ENCODE measurements at regions not wholly inside any gene's neighbourhood (a gene's known extent, or its start where the extent isn't known, plus 50 kb on each side); places are given as distances from the start of the nearest gene placed in this dataset.

- no peak overlapping the region for H3K4me3 ChIP-seq (ENCODE audit: low read length)
- intact Hi-C loops (cut with DNase I, micrococcal nuclease) = no loop called here
- H3K27me3 ChIP-seq (ENCODE audit: control insufficient read depth in 1 of 2, insufficient read depth in 2 of 2, low read length in 2 of 2) = no peaks in the 10 kb centered on the region
- H3K9me3 ChIP-seq (ENCODE audit: control insufficient read depth in 1 of 2, insufficient read depth in 1 of 2, low read length in 2 of 2) = no peaks in the 10 kb centered on the region
- Mint-ChIP-seq H3K4me1 (ENCODE audit: low read depth) (no peaks in the 10 kb centered on the region), H3K27me3 (no peaks in the 10 kb centered on the region), H3K9me3 (peaks cover 2% of the 10 kb centered on the region), H3K4me3 (no peak overlapping the region), H3K27ac (no peak overlapping the region), H3K36me3 (ENCODE audit: low read depth) (no peaks in the 10 kb centered on the region)
- DNase-seq (no peak), ATAC-seq (ENCODE audit: poor library complexity) (no peak)
- TF ChIP-seq, protein P1, sequence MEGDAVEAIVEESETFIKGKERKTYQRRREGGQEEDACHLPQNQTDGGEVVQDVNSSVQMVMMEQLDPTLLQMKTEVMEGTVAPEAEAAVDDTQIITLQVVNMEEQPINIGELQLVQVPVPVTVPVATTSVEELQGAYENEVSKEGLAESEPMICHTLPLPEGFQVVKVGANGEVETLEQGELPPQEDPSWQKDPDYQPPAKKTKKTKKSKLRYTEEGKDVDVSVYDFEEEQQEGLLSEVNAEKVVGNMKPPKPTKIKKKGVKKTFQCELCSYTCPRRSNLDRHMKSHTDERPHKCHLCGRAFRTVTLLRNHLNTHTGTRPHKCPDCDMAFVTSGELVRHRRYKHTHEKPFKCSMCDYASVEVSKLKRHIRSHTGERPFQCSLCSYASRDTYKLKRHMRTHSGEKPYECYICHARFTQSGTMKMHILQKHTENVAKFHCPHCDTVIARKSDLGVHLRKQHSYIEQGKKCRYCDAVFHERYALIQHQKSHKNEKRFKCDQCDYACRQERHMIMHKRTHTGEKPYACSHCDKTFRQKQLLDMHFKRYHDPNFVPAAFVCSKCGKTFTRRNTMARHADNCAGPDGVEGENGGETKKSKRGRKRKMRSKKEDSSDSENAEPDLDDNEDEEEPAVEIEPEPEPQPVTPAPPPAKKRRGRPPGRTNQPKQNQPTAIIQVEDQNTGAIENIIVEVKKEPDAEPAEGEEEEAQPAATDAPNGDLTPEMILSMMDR (IDR thresholded peaks at IDR 0.05) = no peak
- ChIA-PET POLR2A (no interaction called here), CTCF (no interaction called here)
- no peaks in the 10 kb centered on the region for H3K4me1 ChIP-seq (ENCODE audit: insufficient read depth, low read length)
- H3K27ac ChIP-seq (ENCODE audit: low read depth in 1 of 2, low read length in 2 of 2) = no peak overlapping the region
- no peaks in the 10 kb centered on the region for H3K36me3 ChIP-seq (ENCODE audit: insufficient read depth, low read length)
Measured at GRCh38 chr2:185202945-185203528, 535.6 kb upstream of the FSIP2 start.

DNA sequence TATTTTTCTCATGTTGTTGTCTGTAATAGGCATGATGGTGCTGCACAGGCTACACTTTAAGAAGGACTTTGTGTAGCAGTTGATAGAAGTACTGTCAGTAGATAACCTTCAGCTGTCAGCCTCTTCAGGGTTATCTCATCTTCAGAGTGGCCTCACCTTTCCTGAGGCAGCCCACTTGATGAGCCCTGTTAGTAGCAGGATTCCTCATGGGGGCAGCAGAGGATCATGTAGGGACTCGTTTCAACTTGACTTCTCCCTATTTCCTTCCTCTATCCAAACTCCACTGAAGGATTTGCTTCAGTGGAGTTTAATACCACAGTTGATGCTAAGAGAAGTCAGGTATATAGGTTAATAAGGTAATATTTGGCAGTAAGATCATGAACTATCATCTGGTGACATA, 530.3 kb upstream of the FSIP2 start:
- no peak overlapping the region for H3K27ac Mint-ChIP-seq
- H3K4me3 Mint-ChIP-seq = no peak overlapping the region
- H3K9me3 Mint-ChIP-seq = peaks cover 6% of the 10 kb centered on the region
- no peak overlapping the region for H3K27ac ChIP-seq (ENCODE audit: low read depth in 1 of 2, low read length in 2 of 2)
- H3K27me3 ChIP-seq (ENCODE audit: control insufficient read depth in 1 of 2, insufficient read depth in 2 of 2, low read length in 2 of 2) = no peaks in the 10 kb centered on the region
- intact Hi-C loops (cut with DNase I, micrococcal nuclease) = no loop called here
- ChIA-PET CTCF (no interaction called here), POLR2A (no interaction called here)
- H3K36me3 ChIP-seq (ENCODE audit: insufficient read depth, low read length) = no peaks in the 10 kb centered on the region
- no peaks in the 10 kb centered on the region for H3K4me1 Mint-ChIP-seq (ENCODE audit: low read depth)
- DNase-seq = no peak
- ATAC-seq (ENCODE audit: poor library complexity) = no peak
- no peaks in the 10 kb centered on the region for H3K36me3 Mint-ChIP-seq (ENCODE audit: low read depth)
- no peaks in the 10 kb centered on the region for H3K4me1 ChIP-seq (ENCODE audit: insufficient read depth, low read length)
- H3K4me3 ChIP-seq (ENCODE audit: low read length) = no peak overlapping the region
- TF ChIP-seq, protein P1 (IDR thresholded peaks at IDR 0.05) = no peak
- H3K27me3 Mint-ChIP-seq = no peaks in the 10 kb centered on the region
- no peaks in the 10 kb centered on the region for H3K9me3 ChIP-seq (ENCODE audit: control insufficient read depth in 1 of 2, insufficient read depth in 1 of 2, low read length in 2 of 2)

DNA sequence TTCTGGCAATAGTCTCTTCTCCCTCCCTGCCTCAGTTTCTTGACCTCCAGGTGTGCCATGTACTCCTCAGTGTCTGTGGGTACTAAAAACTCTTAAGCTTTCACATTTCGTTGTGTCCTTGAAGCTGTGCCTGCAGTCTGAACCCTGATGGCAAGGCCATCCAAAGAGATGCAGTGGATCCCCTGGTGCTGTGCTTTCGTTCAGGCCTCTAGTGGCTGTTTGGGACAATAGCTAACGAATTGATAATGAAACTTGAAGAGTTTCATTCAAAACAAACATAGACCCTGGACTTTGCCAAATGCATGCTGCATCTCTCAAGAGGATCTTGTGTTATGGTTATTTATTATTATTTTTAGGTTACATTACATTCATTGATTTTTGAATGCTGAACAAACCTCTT, 523.1 kb upstream of the FSIP2 start:
- Mint-ChIP-seq H3K4me1 (ENCODE audit: low read depth) (no peaks in the 10 kb centered on the region), H3K27ac (no peak overlapping the region), H3K9me3 (peaks cover 4% of the 10 kb centered on the region), H3K4me3 (no peak overlapping the region), H3K36me3 (ENCODE audit: low read depth) (no peaks in the 10 kb centered on the region), H3K27me3 (no peaks in the 10 kb centered on the region)
- CTCF ChIA-PET = no interaction called here
- intact Hi-C loops (cut with DNase I, micrococcal nuclease) = no loop called here
- peaks cover 0 to 5% of the 10 kb centered on the region in 2 experiments for H3K9me3 ChIP-seq (ENCODE audit: control insufficient read depth in 1 of 2, insufficient read depth in 1 of 2, low read length in 2 of 2)
- H3K27me3 ChIP-seq (ENCODE audit: control insufficient read depth in 1 of 2, insufficient read depth in 2 of 2, low read length in 2 of 2) = no peaks in the 10 kb centered on the region
- no peak for ATAC-seq (ENCODE audit: poor library complexity)
- H3K36me3 ChIP-seq (ENCODE audit: insufficient read depth, low read length) = no peaks in the 10 kb centered on the region
- H3K27ac ChIP-seq (ENCODE audit: low read depth in 1 of 2, low read length in 2 of 2) = no peak overlapping the region
- DNase-seq = no peak
- POLR2A ChIA-PET = no interaction called here
- TF ChIP-seq, protein P1 (IDR thresholded peaks at IDR 0.05) = no peak
- no peaks in the 10 kb centered on the region for H3K4me1 ChIP-seq (ENCODE audit: insufficient read depth, low read length)
- no peak overlapping the region for H3K4me3 ChIP-seq (ENCODE audit: low read length)

Measured in CD4-positive, alpha-beta T cell (primary cell).